GM19372 (cell line): ENCODE measurements at regions not wholly inside any gene's neighbourhood (a gene's known extent, or its start where the extent isn't known, plus 50 kb on each side); places are given as distances from the start of the nearest gene placed in this dataset.
"Not testable (repeated sequence)": the region's sequence is repeated elsewhere in the genome, so short reads cannot be mapped to it uniquely, and the experiment has no call there.

Experiments used
- ATAC-seq: cut with Tn5 transposase; IDR thresholded peaks from one replicate; pipeline ENCODE4 v1.9.1; 2021; ENCODE audit warnings: mild to moderate bottlenecking, low read depth, moderate library complexity; ENCODE audit not compliant: unreplicated experiment

GRCh38 chr3:16704941-16705340, 99.7 kb upstream of the DAZL start:
- no peak for ATAC-seq

GRCh38 chr3:16707260-16707659, 102.0 kb upstream of the DAZL start:
- no peak for ATAC-seq

DNA sequence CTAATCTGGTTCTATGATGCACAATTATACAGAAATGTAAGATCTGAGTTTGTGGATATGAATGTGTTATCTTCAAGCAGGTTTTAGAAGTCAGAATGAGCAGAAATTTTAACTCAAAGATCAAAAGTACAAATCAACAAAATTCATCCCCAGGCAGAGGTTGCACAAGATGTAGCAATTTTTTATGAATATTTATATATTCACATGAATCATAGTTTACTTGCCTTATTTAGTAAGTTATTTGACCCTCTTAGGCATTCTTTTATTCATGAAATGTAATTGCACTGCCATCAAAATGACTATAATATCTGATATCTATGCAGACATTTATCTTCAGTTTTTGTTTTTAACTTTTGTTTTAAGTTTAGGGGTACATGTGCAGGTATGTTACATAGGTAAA, 103.1 kb upstream of the DAZL start:
- no peak for ATAC-seq

- not testable (repeated sequence) for ATAC-seq
Observed at GRCh38 chr3:16711691-16712090, 106.5 kb upstream of the DAZL start.

- ATAC-seq: no peak
Observed at GRCh38 chr3:16715281-16715680, 110.1 kb upstream of the DAZL start.

DNA sequence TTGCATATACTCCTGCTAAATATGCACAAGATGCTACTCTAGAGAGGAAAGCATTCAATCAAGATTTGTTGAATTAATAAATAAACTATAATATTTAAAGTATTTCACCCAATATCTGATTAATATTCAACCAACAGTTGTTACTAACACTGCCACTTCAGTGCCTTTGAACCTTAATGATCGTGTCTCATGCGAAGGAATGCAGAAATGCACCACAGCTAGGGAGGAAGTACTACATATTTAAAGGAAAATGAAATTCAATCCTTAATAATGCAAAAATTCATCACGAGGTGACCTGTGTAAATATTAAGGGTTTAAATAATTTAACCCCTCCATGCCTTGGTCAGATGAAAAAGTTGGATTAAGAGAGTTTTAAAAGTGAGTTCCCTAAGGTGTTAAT, 114.2 kb upstream of the DAZL start:
- ATAC-seq: no peak

DNA sequence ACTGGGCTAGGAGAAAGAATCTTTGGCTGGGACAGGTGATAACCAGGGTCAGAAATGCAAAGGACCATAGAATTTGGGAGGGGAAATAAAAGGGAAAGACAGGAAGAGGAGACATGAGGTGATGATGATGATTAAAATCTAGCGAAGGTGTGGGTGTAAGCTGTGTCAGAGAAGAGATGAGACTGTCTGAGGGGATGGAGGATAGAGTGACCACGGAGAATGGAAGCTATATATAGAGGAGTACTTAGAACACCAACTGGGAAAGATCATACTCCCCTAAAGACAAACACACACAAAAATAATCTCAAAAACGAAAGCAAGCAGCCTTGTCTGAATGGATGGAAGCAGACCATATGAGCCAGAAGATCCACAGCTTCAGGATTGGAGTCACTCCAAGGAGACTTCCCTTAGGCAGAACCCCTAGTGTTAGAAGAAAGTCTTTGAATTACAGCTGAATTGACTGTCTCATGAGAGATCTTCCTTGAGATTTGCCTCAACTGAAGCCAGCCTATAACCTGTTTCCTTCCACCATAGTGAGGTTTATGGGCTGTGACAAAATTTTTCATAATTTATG, 115.2 kb upstream of the DAZL start:
- no peak for ATAC-seq

GRCh38 chr3:16721494-16721893, 116.3 kb upstream of the DAZL start:
- no peak for ATAC-seq

DNA sequence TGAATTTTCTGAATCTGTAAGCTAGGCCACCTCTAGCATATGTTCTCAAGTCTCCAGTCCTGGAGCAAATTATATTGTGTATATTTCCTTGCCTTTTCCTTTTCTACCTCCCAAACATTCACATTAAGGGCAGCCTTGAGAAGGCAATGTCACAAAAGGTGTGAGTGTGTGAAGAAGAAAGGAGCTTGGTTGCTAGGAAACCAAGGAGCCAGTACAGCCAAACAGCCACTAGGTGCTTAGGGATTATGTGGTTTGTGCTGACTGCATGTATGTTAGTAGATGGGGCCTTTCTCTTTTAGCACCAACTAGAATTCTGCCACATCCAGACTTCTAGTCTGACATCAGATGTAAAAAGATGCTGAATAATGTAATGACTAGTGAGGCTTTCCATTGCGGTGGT, 118.8 kb upstream of the DAZL start:
- no peak for ATAC-seq

GRCh38 chr3:16724487-16724886, 119.3 kb upstream of the DAZL start:
- no peak for ATAC-seq

GRCh38 chr3:16725972-16726371, 120.7 kb upstream of the DAZL start:
- no peak for ATAC-seq

GRCh38 chr3:16728770-16729745, 123.8 kb upstream of the DAZL start:
- no peak for ATAC-seq

GRCh38 chr3:16738451-16738850, 133.2 kb upstream of the DAZL start:
- no peak for ATAC-seq

DNA sequence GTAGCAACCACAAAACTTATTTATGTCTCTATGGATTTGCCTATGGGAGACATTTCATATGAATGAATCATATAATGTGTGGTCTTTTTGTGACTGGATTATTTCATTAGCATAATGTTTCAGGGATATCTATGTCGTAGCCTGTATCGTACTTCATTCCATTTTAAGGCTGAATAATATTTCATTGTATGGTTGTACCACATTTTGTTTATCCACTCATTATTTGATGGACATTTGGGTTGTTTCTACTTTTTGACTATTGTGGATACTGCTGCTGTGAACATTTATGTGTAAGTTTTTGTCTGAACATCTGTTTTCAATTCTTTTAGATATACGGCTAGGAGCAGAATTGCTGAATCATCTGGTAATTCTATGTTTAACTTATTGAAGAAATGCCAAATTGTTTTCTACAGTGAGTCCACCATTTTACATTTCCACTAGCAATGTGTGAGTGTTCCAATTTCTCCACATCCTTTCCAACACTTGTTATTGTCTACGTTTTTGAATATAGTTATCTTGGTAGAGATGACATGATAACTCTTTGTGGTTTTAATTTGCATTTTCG, 134.4 kb upstream of the DAZL start:
- ATAC-seq: no peak

GRCh38 chr3:16740515-16740914, 135.3 kb upstream of the DAZL start:
- no peak for ATAC-seq

DNA sequence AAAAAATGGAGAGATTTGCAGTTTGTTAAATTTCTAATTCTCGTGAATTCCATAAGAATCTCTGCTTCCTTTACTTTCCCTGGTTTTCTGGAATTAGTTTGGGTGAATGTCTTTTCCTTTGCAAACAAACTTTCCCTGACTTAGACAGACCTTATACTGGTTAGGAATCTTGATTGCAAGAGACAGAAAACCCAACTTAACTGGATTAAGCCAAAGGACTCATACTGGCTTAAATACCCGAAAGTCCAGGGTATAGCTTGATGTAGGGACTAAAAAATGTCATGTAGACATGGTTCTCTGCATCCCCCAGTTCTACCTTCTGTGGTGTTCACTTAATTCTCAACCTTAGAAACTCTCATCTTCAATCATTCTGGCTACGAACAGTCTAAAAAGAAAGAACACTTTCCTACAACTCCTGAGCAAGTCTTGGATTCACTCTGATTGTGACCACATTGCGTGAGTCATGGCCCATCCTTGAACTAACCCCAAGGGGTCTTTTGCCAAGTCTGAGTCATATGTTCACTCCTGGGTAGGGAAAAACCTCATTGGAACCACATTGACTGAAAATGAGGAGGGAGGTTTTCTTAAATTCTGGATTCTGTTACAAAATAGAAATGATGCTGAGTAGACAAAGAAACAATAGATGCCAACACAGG, 136.0 kb upstream of the DAZL start:
- no peak for ATAC-seq

GRCh38 chr3:16741890-16742289, 136.7 kb upstream of the DAZL start:
- no peak for ATAC-seq

GRCh38 chr3:16743276-16743675, 138.1 kb upstream of the DAZL start:
- no peak for ATAC-seq

DNA sequence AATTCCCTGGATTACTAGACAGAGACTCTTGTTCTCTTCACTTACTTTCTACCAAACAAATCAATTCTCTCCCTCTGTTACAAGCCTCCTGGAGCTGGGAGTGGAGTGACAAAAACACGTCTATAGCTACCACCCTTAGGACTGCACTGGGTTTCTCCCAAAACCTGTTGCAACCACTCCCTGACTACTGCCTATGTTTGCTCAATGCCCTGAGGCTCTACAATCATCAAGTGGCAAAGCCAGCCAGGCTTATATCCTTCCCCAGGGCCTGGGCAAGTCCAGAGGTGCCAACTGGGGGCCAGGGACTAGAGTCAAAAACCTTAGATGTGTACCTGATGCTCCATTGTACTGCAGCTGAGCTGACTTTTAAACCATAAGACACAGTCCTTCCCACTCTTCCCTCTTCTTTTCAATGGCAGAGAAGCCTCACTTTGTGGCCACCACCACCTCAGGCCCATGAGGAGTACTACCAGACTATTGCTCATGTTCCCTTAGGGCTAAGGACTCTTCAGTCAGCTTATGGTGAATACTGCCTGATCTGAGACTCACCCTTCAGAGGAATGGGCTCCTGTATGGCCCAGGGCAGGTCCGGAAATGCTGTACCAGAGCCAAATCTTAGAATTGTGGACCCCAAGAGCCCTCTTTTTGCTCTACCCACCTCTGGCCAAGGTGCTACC, 125.4 kb upstream of the PLCL2 start:
- ATAC-seq: no peak

- ATAC-seq: no peak
Observed at GRCh38 chr3:16761571-16761970, 123.2 kb upstream of the PLCL2 start.

DNA sequence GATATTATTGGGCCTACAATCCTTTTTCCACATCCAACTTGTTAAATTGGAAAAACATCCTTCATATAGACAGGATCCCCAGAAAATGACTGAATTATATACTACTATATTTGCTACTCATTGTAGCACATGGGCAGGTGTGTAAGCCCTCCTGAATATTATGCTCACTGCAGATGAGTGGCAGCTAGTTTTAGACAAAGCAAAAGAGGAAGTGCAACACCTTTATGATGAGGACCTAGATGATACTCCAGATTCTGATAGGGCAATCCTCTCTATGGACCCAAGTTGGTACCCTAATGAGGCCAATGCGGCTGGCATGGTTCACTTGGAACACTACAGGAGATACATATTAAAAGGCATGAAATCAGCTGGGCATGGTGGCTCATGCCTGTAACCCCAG, 119.1 kb upstream of the PLCL2 start:
- ATAC-seq: no peak
